OCI-LY3 (cell line): ENCODE measurements at regions not wholly inside any gene's neighbourhood (a gene's known extent, or its start where the extent isn't known, plus 50 kb on each side); places are given as distances from the start of the nearest gene placed in this dataset.

Source experiments
- EZH2phosphoT487 ChIP-seq: fragments of 200-600 bp; shearing (Covaris generic); IDR thresholded peaks from 2 replicates; pipeline ENCODE4 v1.6.1; 2018; ENCODE audit warnings: antibody characterized with exemption, mixed run types, low read depth
- TF ChIP-seq, protein P1 (sequence below): fragments of 200-600, 300-600 bp; sonication (generic); IDR thresholded peaks from 2 replicates; pipeline ENCODE4 v1.5.1; 2014; ENCODE audit warnings: antibody characterized with exemption, low read length, low read depth

DNA sequence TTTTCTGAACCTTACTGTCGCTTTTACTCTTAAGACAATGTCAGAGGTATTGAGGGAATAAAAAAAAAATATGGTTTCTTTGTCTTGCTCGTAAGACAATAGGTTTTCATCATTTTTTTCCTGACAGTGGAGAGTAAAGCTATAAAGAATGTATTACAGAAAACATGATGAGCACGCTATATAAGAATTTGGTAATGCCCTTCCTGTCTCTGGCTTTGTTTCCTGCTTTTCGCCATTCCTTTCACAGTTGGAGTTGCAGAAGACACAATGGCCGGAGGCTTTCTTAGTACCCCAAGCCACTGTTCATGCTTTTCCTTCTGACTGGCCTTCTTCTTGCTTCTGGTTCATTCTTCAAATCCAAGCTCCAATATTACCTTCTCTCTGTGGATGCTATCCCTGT is 101.0 kb upstream of the DACH1 start:
- TF ChIP-seq, protein P1, sequence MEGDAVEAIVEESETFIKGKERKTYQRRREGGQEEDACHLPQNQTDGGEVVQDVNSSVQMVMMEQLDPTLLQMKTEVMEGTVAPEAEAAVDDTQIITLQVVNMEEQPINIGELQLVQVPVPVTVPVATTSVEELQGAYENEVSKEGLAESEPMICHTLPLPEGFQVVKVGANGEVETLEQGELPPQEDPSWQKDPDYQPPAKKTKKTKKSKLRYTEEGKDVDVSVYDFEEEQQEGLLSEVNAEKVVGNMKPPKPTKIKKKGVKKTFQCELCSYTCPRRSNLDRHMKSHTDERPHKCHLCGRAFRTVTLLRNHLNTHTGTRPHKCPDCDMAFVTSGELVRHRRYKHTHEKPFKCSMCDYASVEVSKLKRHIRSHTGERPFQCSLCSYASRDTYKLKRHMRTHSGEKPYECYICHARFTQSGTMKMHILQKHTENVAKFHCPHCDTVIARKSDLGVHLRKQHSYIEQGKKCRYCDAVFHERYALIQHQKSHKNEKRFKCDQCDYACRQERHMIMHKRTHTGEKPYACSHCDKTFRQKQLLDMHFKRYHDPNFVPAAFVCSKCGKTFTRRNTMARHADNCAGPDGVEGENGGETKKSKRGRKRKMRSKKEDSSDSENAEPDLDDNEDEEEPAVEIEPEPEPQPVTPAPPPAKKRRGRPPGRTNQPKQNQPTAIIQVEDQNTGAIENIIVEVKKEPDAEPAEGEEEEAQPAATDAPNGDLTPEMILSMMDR = no peak
- TF ChIP-seq EZH2phosphoT487 = no peak
